Prostate gland (tissue), 2 donors: ENCODE measurements at regions not wholly inside any gene's neighbourhood (a gene's known extent, or its start where the extent isn't known, plus 50 kb on each side); places are given as distances from the start of the nearest gene placed in this dataset.
"Not testable (repeated sequence)": the region's sequence is repeated elsewhere in the genome, so short reads cannot be mapped to it uniquely, and the experiment has no call there.

ENCODE experiments used
- DNase-seq: peaks from one replicate; pipeline ENCODE4 v3.0.0-alpha.2; 2019; ENCODE audit warnings: low spot score
- H3K27ac ChIP-seq, 2 donors: fragments of 200-600 bp; sonication (generic); 2 replicates each; pipeline ENCODE4 v1.5.1; 2017 to 2019
- H3K27me3 ChIP-seq: fragments of 200-600 bp; sonication (generic); replicated peaks from 2 replicates; pipeline ENCODE4 v1.5.1; 2019; ENCODE audit not compliant: insufficient read depth
- H3K36me3 ChIP-seq, 2 donors: fragments of 200-600 bp; sonication (generic); 1 replicate in 1 of 2; 2 replicates in 1 of 2; pipeline versions ENCODE4 v1.5.1 to v1.8.1; 2017 to 2019
- H3K4me1 ChIP-seq: fragments of 200-600 bp; sonication (generic); replicated peaks from 2 replicates; pipeline ENCODE4 v1.5.1; 2019
- H3K4me3 ChIP-seq, 2 donors: fragments of 200-600 bp; sonication (generic); 2 replicates each; pipeline ENCODE4 v1.5.1; 2017 to 2019
- H3K9me3 ChIP-seq: fragments of 200-600 bp; sonication (generic); 2 replicates; pipeline ENCODE4 v1.5.1; 2017
- POLR2A ChIP-seq: fragments of 450-650 bp; IDR thresholded peaks from one replicate; pipeline ENCODE4 v1.6.1; 2016; ENCODE audit warnings: antibody characterized with exemption, mild to moderate bottlenecking
- POLR2AphosphoS5 ChIP-seq: sonication (generic); formaldehyde crosslinking; IDR thresholded peaks from one replicate; pipeline ENCODE4 v1.6.1; 2017; ENCODE audit warnings: antibody characterized with exemption
- WGBS: methylation state at CpG from one replicate; pipeline ENCODE4 v1.1.5; 2018; 5-methylcytosine and 5-hydroxymethylcytosine counted together
- intact Hi-C: fragments of 100-400 bp; cut with DNase I; formaldehyde crosslinking; loops from one replicate; pipeline ENCODE4 v1.14.2; 2022
- TF ChIP-seq, protein P1 (sequence below), 4 experiments: fragments of 200-600 bp in 2 of 4; fragments of 450-650 bp in 2 of 4; sonication (generic) in 2 of 4; IDR thresholded peaks; 1 replicate in 3 of 4; 2 replicates in 1 of 4; pipeline ENCODE4 v1.5.1; 2016 to 2019; ENCODE audit warnings: antibody characterized with exemption in 4 of 4, mild to moderate bottlenecking in 2 of 4, moderate library complexity in 2 of 4

DNA sequence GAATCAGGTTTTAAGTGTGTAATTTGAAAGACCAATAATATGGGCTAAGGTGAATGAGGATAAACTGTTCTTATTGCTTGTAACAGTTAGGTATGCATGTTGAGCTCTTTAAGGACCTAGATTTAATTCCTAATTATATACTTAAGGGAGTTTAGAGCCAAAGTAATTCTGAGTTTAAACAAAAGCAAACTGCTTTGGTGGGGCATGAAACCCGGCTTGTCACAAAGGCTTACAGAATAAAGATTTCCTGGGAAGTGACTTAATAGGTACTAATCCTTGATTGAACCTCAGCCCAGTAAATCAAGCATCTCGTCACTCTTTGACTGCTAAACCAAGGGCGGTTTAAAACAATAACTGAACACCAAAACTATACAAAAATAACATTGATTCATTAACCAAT, 1324.2 kb downstream of the RPA4 start:
- intact Hi-C loops = no loop called here
- Histone ChIP-seq H3K27me3 (no peaks in the 10 kb centered on the region), H3K4me3 (no peak overlapping the region), H3K9me3 (no peaks in the 10 kb centered on the region), H3K27ac (no peak overlapping the region), H3K36me3 (no peaks in the 10 kb centered on the region), H3K4me1 (no peaks in the 10 kb centered on the region)
- no peak for DNase-seq
- TF ChIP-seq POLR2AphosphoS5 (no peak), POLR2A (no peak)
- TF ChIP-seq, protein P1, sequence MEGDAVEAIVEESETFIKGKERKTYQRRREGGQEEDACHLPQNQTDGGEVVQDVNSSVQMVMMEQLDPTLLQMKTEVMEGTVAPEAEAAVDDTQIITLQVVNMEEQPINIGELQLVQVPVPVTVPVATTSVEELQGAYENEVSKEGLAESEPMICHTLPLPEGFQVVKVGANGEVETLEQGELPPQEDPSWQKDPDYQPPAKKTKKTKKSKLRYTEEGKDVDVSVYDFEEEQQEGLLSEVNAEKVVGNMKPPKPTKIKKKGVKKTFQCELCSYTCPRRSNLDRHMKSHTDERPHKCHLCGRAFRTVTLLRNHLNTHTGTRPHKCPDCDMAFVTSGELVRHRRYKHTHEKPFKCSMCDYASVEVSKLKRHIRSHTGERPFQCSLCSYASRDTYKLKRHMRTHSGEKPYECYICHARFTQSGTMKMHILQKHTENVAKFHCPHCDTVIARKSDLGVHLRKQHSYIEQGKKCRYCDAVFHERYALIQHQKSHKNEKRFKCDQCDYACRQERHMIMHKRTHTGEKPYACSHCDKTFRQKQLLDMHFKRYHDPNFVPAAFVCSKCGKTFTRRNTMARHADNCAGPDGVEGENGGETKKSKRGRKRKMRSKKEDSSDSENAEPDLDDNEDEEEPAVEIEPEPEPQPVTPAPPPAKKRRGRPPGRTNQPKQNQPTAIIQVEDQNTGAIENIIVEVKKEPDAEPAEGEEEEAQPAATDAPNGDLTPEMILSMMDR (IDR thresholded peaks at IDR 0.05) = no peak
- WGBS = 46% methylated on average over 3 of the region's 3 CpGs

DNA sequence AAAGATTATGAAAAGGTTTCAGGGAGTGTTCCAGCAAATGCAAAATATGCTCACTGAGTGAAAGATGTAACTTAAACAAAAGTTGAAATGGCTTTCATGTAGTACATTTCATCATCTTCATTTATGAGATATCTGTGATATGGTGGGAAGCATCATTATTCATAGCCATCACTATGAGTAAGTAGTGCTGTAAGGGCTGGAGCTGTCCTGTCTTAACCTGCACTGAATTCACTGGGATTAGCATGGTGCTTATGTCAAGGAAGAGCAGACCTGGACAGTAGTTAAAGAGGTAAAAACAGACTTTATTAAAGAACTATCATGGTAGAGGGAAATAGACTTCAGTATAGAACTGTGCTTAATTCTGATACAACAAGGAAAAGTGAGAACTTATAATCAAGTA, 1347.3 kb downstream of the RPA4 start:
- no peak for TF ChIP-seq POLR2A
- TF ChIP-seq, protein P1 (IDR thresholded peaks at IDR 0.05) = no peak
- TF ChIP-seq POLR2AphosphoS5 = no peak

DNA sequence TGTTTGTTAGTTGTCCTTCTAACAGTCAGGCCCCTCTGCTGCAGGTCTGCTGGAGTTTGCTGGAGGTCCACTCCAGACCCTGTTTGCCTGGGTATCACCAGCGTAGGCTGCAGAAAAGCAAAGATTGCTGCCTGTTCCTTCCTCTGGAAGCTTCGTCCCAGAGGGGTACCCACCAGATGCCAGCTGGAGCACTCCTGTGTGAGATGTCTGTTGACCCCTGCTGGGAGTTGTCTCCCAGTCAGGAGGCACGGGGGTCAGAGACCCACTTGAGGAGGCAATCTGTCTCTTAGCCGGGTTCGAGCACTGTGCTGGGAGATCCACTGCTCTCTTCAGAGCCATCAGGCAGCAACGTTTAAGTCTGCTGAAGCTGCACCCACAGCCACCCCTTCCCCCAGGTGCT, 1356.4 kb downstream of the RPA4 start:
- DNase-seq, H3K9me3 ChIP-seq, intact Hi-C loops, H3K36me3 ChIP-seq, H3K27me3 ChIP-seq, H3K4me1 ChIP-seq, H3K27ac ChIP-seq, H3K4me3 ChIP-seq: not testable (repeated sequence)
- WGBS = 89% methylated on average over 3 of the region's 6 CpGs

More for the DNA sequence above, 1347.3 kb downstream of the RPA4 start:
- Histone ChIP-seq H3K9me3 (no peaks in the 10 kb centered on the region), H3K4me1 (no peaks in the 10 kb centered on the region), H3K27me3 (no peaks in the 10 kb centered on the region), H3K4me3 (no peak overlapping the region), H3K36me3 (no peaks in the 10 kb centered on the region), H3K27ac (no peak overlapping the region)
- intact Hi-C loops = no loop called here
- DNase-seq = no peak

DNA sequence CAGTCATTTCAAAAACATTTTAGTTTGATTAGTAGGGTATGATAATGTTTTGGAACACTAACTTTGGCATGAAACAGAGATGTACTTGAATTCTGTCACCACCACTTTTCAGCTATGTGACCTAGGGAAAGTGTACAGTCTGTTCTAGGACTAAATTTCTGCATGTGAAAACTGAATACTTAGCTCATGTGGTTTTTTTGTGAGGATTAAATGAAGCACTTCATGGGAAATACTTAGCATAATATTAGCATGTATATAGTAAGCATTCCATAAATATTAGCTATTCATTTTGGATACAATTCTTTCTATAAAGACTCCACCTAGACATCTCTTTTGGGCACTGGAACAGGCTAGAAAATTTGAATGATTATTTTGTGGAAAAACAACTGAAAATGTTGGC, 1379.4 kb downstream of the RPA4 start:
- Histone ChIP-seq H3K4me3 (no peak overlapping the region), H3K27ac (no peak overlapping the region), H3K27me3 (no peaks in the 10 kb centered on the region), H3K9me3 (no peaks in the 10 kb centered on the region), H3K36me3 (no peaks in the 10 kb centered on the region), H3K4me1 (no peaks in the 10 kb centered on the region)
- intact Hi-C loops = no loop called here
- no peak for DNase-seq
- no peak for TF ChIP-seq POLR2A
- no peak for TF ChIP-seq POLR2AphosphoS5
- TF ChIP-seq, protein P1 (IDR thresholded peaks at IDR 0.05) = no peak

DNA sequence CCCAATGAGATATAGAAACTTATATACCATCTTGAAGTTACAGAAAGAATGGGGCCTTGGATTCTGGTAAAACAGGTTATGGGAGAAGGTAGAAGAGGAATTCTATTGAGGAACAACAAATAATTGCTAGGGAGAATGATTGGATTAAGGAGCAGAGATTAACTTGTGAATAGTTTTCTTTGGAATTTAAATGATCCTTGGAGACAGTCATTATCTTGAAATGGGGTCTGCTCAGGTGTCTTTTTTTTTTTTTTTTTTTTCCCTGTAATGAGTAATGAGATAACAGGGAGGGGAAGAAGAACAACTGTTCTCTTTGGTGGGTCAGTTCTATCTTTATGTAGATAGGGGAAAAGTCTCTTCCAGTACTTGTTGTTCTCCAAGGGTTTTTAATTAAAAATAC, 1406.0 kb downstream of the RPA4 start:
- H3K4me1 ChIP-seq = no peaks in the 10 kb centered on the region
- no peak for DNase-seq
- H3K27ac ChIP-seq = no peak overlapping the region
- no peaks in the 10 kb centered on the region for H3K27me3 ChIP-seq
- TF ChIP-seq POLR2A = no peak
- TF ChIP-seq, protein P1 (IDR thresholded peaks at IDR 0.05) = no peak
- TF ChIP-seq POLR2AphosphoS5 = no peak
- no peaks in the 10 kb centered on the region for H3K36me3 ChIP-seq
- intact Hi-C loops = no loop called here
- no peak overlapping the region for H3K4me3 ChIP-seq
- H3K9me3 ChIP-seq = no peaks in the 10 kb centered on the region

DNA sequence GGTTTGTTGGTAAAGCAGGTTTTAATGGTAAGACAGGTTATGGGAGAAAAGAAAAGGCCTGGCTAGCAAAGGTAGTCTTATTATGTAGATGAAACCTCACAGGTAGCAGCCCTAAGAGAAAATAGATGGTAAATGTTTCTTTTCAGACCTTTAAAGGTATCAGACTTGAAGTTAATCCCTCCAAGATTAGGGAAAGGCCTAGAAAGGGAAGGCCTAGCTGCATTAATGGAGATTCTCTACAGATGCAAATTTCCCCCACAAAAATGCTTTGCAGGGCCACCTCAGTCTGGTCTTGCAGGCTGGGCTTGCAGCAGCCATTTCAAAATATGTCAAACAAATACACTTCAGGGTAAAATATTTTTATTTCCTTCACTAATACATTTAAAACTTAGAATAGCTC, 1410.6 kb downstream of the RPA4 start:
- Histone ChIP-seq H3K4me1 (no peaks in the 10 kb centered on the region), H3K36me3 (no peaks in the 10 kb centered on the region), H3K27me3 (no peaks in the 10 kb centered on the region), H3K27ac (no peak overlapping the region), H3K9me3 (no peaks in the 10 kb centered on the region), H3K4me3 (no peak overlapping the region)
- no peak for TF ChIP-seq POLR2A
- no peak for TF ChIP-seq POLR2AphosphoS5
- TF ChIP-seq, protein P1 (IDR thresholded peaks at IDR 0.05) = no peak
- intact Hi-C loops = no loop called here
- no peak for DNase-seq
